ENCODE measurements at regions not wholly inside any gene's neighbourhood (a gene's known extent, or its start where the extent isn't known, plus 50 kb on each side); places are given as distances from the start of the nearest gene placed in this dataset.

DNA sequence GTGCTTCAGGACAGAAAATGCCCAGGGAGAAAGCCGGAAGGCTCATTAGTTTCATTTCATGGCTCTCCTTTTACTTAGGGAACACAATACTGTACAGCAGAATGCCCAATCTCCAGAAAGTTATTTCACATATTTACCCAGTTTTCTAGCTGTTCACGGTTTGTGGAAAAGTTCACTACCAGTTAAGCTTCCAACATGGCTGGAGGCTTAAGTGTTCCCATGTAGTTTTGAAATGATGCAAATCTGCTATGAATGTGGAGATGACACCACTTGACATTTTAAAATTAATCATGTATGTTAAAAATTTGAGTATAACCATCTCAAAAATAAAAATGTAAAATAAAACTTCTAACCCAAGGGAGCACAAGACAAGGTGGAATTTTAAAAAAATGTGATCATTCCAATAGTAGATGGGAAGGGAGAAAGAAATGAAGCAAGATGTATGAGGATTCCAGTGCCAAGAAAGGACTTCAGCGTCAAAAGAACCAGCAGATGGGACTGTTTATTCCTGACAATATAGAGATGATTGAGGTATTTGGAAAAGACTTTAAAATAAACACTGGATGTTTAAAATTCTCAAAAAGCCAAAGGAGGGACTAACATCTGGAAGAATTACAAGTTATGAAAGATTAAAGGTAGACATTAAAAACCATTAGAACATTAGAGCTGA, 60.9 kb upstream of the OSR1 start:
- no peak overlapping the region for H3K4me3 ChIP-seq
- H3K27ac ChIP-seq, result no peak overlapping the region
- TF ChIP-seq, protein P1, sequence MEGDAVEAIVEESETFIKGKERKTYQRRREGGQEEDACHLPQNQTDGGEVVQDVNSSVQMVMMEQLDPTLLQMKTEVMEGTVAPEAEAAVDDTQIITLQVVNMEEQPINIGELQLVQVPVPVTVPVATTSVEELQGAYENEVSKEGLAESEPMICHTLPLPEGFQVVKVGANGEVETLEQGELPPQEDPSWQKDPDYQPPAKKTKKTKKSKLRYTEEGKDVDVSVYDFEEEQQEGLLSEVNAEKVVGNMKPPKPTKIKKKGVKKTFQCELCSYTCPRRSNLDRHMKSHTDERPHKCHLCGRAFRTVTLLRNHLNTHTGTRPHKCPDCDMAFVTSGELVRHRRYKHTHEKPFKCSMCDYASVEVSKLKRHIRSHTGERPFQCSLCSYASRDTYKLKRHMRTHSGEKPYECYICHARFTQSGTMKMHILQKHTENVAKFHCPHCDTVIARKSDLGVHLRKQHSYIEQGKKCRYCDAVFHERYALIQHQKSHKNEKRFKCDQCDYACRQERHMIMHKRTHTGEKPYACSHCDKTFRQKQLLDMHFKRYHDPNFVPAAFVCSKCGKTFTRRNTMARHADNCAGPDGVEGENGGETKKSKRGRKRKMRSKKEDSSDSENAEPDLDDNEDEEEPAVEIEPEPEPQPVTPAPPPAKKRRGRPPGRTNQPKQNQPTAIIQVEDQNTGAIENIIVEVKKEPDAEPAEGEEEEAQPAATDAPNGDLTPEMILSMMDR (IDR thresholded peaks at IDR 0.05), result no peak
- DNase-seq (ENCODE audit: low spot score), result no peak

DNA sequence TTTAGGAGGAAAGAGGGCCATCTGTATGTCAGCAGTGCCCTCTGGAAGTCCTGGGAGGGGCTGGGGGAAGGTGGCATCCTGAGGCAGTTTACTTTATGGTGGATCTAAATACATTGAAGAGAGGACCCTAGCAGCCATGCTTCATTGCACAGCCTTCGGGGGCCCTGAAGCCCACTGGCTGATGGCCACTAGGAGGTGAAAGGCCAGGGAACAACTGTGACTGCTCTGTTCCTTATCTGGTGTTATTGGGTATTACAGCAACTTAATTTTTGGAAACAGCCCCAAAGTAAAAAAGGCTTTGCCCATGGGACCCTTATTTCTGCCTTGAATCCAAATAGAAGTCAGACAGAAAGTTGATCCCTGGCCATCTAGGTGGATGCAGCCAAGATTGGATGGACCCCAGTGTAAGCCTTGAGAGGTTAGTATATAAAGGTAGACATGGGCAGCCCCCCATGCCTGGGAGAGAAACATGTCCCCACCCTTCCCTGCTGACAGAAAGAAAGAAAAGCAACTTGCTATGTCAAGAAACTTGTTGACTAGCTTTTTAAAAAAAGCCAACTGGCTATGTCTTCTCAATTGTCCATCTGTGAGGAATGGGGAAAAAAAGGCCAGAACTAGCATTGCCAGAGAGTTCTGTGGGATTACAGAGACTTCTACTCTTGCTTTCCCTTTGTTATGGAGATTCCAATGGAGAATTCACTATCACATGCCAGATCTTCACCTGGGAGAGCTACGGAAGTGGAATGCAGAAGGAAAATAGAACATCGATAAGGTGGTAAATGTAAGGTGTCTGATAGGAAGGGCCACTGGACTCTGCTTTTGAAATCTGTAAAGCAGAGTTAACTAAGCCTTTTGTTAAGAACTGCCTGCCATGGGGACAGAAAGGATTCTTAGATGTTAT, 58.6 kb upstream of the OSR1 start:
- no peak overlapping the region for H3K27ac ChIP-seq
- TF ChIP-seq, protein P1 (IDR thresholded peaks at IDR 0.05), result no peak
- DNase-seq (ENCODE audit: low spot score), result no peak
- no peak overlapping the region for H3K4me3 ChIP-seq

DNA sequence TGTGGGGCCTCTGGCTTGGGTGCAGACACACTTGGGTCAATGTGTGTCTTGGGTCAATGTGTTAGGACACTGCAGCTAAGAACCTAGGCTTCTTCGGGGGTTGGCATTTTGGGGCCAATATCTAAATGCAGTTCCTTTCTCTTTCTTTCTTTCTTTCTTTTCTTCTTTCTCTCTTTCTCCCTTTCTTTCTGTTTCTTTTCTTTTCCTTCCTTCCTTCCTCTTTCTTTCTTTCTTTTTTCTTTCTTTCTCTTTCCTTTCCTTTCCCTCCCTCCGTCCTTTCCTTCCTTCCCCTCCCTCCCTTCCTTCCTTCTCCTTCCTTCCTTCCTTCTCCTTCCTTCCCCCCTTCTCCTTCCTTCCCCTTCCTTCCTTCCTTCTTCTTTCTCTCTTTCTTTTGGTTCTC, 57.7 kb upstream of the OSR1 start:
- TF ChIP-seq, protein P1 (IDR thresholded peaks at IDR 0.05), result no peak
- Histone ChIP-seq H3K27ac (no peak overlapping the region), H3K4me3 (no peak overlapping the region)
- DNase-seq (ENCODE audit: low spot score), result no peak

DNA sequence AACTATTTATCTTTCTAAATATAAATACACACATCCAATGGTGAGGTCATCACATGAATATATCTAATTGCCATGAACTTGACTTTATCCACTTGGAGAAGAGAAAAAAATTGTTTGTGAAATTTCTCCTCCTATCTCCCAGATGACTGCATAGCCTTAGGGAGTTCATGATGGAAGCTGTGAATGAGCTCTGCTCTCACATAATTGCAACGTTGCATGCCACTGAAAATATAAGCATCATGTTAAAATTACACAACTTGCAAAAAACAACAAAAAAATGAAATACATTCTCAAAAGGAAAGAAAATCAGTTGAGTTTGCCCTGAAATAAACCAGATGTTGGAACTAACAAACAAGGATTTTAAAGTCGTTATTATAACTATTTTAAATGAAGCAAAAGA, 50.6 kb upstream of the OSR1 start:
- TF ChIP-seq, protein P1 (IDR thresholded peaks at IDR 0.05), result no peak
- DNase-seq (ENCODE audit: low spot score), result no peak
- Histone ChIP-seq H3K4me3 (no peak overlapping the region), H3K27ac (no peak overlapping the region)

DNA sequence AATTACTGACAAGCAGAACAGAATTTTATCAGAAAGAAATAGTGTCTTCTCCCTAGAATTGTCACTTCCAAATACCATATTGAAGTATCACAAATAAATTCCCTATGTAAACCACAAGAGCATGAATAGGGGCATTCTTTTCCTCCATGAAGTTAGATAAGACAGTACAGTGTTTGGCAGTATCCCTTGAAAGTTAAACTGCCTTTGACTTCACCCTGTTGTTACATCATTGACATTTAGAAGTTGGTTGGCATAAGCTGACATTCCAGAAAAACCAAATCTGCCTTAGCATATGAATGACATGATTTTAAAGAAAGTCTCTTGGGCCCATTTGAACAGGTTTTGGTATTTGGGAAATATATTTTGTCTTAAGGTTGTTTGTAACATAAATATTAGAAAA, 50.2 kb upstream of the OSR1 start:
- no peak overlapping the region for H3K4me3 ChIP-seq
- DNase-seq (ENCODE audit: low spot score), result no peak
- no peak overlapping the region for H3K27ac ChIP-seq
- TF ChIP-seq, protein P1 (IDR thresholded peaks at IDR 0.05), result no peak
